ENCODE measurements at regions not wholly inside any gene's neighbourhood (a gene's known extent, or its start where the extent isn't known, plus 50 kb on each side); places are given as distances from the start of the nearest gene placed in this dataset.

DNA sequence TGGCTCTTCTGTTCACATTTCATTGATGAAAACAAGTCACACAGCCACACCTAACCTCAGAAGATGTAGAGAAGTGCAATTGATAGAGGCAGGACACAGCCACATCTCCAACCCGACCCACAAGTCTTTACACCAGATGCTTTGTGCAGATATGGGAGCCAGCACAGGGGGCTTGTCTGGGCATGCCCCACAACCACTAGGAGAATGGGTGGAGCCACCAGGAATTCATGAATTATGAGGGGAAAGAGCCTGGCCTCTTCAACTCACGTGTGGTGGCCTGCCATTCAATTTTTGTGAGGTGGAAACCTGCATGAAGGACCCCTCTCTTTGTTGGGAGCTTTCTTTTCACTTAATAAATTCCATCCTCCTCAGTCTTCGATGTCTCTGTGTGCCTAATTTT is 79.1 kb downstream of the OGFRL1 start:
- TF ChIP-seq GFI1B (tag by site-specific recombination; IDR thresholded peaks at IDR 0.05) (no peak), ZBTB1 (tag by site-specific recombination; IDR thresholded peaks at IDR 0.05) (no peak), ZFP69B (tag by site-specific recombination; IDR thresholded peaks at IDR 0.05) (no peak), ZNF138 (tag by site-specific recombination; IDR thresholded peaks at IDR 0.05; ENCODE audit: borderline replicate concordance) (no peak), ZBTB7A (tag by site-specific recombination; IDR thresholded peaks at IDR 0.05; ENCODE audit: low read depth) (no peak), ZNF394 (tag by site-specific recombination; IDR thresholded peaks at IDR 0.05; ENCODE audit: borderline replicate concordance) (no peak), ZNF433 (tag by site-specific recombination; IDR thresholded peaks at IDR 0.05; ENCODE audit: low read depth) (no peak), ZNF426 (tag by site-specific recombination; IDR thresholded peaks at IDR 0.05) (no peak), ZNF560 (tag by site-specific recombination; IDR thresholded peaks at IDR 0.05; ENCODE audit: borderline replicate concordance) (no peak)
- TF ChIP-seq, protein P1, sequence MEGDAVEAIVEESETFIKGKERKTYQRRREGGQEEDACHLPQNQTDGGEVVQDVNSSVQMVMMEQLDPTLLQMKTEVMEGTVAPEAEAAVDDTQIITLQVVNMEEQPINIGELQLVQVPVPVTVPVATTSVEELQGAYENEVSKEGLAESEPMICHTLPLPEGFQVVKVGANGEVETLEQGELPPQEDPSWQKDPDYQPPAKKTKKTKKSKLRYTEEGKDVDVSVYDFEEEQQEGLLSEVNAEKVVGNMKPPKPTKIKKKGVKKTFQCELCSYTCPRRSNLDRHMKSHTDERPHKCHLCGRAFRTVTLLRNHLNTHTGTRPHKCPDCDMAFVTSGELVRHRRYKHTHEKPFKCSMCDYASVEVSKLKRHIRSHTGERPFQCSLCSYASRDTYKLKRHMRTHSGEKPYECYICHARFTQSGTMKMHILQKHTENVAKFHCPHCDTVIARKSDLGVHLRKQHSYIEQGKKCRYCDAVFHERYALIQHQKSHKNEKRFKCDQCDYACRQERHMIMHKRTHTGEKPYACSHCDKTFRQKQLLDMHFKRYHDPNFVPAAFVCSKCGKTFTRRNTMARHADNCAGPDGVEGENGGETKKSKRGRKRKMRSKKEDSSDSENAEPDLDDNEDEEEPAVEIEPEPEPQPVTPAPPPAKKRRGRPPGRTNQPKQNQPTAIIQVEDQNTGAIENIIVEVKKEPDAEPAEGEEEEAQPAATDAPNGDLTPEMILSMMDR (tag by site-specific recombination; IDR thresholded peaks at IDR 0.05): no peak
- TF ChIP-seq, protein P2, sequence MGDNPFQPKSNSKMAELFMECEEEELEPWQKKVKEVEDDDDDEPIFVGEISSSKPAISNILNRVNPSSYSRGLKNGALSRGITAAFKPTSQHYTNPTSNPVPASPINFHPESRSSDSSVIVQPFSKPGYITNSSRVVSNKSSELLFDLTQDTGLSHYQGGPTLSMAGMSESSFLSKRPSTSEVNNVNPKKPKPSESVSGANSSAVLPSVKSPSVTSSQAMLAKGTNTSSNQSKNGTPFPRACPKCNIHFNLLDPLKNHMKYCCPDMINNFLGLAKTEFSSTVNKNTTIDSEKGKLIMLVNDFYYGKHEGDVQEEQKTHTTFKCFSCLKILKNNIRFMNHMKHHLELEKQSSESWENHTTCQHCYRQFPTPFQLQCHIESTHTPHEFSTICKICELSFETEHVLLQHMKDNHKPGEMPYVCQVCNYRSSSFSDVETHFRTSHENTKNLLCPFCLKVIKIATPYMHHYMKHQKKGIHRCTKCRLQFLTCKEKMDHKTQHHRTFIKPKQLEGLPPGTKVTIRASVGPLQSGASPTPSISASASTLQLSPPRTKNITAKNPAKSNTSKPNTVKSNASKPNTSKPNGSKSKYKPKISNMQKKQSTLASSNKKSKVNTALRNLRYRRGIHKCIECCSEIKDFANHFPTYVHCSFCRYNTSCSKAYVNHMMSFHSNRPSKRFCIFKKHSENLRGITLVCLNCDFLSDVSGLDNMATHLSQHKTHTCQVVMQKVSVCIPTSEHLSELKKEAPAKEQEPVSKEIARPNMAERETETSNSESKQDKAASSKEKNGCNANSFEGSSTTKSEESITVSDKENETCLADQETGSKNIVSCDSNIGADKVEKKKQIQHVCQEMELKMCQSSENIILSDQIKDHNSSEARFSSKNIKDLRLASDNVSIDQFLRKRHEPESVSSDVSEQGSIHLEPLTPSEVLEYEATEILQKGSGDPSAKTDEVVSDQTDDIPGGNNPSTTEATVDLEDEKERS (tag by site-specific recombination; IDR thresholded peaks at IDR 0.05): no peak
- TF ChIP-seq, protein P3, sequence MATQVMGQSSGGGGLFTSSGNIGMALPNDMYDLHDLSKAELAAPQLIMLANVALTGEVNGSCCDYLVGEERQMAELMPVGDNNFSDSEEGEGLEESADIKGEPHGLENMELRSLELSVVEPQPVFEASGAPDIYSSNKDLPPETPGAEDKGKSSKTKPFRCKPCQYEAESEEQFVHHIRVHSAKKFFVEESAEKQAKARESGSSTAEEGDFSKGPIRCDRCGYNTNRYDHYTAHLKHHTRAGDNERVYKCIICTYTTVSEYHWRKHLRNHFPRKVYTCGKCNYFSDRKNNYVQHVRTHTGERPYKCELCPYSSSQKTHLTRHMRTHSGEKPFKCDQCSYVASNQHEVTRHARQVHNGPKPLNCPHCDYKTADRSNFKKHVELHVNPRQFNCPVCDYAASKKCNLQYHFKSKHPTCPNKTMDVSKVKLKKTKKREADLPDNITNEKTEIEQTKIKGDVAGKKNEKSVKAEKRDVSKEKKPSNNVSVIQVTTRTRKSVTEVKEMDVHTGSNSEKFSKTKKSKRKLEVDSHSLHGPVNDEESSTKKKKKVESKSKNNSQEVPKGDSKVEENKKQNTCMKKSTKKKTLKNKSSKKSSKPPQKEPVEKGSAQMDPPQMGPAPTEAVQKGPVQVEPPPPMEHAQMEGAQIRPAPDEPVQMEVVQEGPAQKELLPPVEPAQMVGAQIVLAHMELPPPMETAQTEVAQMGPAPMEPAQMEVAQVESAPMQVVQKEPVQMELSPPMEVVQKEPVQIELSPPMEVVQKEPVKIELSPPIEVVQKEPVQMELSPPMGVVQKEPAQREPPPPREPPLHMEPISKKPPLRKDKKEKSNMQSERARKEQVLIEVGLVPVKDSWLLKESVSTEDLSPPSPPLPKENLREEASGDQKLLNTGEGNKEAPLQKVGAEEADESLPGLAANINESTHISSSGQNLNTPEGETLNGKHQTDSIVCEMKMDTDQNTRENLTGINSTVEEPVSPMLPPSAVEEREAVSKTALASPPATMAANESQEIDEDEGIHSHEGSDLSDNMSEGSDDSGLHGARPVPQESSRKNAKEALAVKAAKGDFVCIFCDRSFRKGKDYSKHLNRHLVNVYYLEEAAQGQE (tag by site-specific recombination; IDR thresholded peaks at IDR 0.05): no peak
